ENCODE measurements at regions not wholly inside any gene's neighbourhood (a gene's known extent, or its start where the extent isn't known, plus 50 kb on each side); places are given as distances from the start of the nearest gene placed in this dataset.

DNA sequence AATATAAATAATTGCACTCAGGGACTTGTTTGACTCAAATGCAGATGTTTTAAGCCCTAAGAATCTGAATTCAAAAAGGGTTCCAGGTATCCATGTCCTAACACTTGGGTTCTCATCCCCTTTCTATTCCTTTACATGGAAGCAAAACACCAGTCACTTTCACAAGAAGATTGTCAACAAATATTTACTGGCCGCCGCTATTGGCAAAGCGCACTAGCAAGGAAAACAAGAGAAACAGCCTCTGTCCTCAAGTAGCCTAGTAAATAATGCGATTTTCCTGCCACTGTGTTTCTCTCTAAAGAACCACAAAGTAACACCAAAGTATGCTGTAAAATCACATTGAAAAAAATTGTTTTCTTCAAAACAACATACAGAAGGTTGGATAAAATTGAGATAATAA lies 66.7 kb upstream of the EZH2 start:
- H3K4me1 ChIP-seq (ENCODE audit: control insufficient read depth in 1 of 2, insufficient read depth in 1 of 2, low read depth in 1 of 2, low read length in 1 of 2) = no peaks in the 10 kb centered on the region
- H3K27ac ChIP-seq = no peak overlapping the region
- TF ChIP-seq, protein P1, sequence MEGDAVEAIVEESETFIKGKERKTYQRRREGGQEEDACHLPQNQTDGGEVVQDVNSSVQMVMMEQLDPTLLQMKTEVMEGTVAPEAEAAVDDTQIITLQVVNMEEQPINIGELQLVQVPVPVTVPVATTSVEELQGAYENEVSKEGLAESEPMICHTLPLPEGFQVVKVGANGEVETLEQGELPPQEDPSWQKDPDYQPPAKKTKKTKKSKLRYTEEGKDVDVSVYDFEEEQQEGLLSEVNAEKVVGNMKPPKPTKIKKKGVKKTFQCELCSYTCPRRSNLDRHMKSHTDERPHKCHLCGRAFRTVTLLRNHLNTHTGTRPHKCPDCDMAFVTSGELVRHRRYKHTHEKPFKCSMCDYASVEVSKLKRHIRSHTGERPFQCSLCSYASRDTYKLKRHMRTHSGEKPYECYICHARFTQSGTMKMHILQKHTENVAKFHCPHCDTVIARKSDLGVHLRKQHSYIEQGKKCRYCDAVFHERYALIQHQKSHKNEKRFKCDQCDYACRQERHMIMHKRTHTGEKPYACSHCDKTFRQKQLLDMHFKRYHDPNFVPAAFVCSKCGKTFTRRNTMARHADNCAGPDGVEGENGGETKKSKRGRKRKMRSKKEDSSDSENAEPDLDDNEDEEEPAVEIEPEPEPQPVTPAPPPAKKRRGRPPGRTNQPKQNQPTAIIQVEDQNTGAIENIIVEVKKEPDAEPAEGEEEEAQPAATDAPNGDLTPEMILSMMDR (IDR thresholded peaks at IDR 0.05) = no peak
- H3K36me3 ChIP-seq = no peaks in the 10 kb centered on the region
- no peak overlapping the region for H3K4me3 ChIP-seq (ENCODE audit: low read depth in 1 of 2, low read length in 1 of 2)
- no peaks in the 10 kb centered on the region for H3K9me3 ChIP-seq
- no peaks in the 10 kb centered on the region for H3K27me3 ChIP-seq

DNA sequence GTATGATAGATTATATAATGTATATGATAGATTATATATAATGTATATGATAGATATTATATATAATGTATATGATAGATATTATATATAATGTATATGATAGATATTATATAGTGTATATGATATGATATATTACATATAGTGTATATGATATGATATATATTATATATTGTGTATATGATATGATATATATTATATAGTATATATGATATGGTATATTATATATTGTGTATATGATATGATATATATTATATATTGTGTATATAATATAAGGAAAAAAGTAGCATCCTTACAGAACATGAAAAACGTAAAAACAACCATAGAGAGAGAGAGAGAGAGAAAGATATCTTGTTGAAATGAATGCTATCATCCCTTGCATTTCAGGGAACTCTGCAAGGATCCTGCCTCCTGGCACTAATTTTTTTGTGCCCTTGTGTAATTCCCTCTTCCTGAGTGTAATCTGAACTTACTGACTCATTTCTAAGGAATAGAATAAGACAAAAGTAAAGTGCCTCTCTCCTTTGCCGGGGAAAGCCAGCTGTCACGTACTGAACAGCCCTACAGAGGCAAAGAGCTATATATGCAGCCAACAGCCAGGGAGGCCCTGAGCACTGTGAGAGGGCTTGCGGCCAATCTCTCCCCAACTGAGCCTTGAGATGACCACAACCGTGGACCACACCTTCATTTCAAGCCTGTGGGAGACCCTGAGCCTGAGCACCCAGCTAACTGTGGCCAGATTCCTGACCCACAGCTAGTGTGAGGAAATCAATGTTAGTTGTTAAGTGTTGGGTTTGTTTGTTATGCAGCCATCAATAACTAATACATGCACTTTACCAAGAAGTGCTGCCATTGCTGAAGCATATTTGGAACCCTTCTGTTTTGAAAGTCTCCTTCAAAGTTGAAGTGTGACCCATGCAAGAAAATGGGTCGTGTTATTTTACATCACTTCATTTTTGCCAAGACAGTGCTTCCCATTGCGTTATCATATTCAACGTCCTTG lies 61.1 kb upstream of the EZH2 start:
- Histone ChIP-seq H3K36me3 (no peaks in the 10 kb centered on the region), H3K27ac (no peak overlapping the region), H3K27me3 (no peaks in the 10 kb centered on the region), H3K4me3 (ENCODE audit: low read depth in 1 of 2, low read length in 1 of 2) (no peak overlapping the region), H3K4me1 (ENCODE audit: control insufficient read depth in 1 of 2, insufficient read depth in 1 of 2, low read depth in 1 of 2, low read length in 1 of 2) (peaks cover 13 to 20% of the 10 kb centered on the region in 2 experiments), H3K9me3 (no peaks in the 10 kb centered on the region)
- TF ChIP-seq, protein P1 (IDR thresholded peaks at IDR 0.05) = no peak

DNA sequence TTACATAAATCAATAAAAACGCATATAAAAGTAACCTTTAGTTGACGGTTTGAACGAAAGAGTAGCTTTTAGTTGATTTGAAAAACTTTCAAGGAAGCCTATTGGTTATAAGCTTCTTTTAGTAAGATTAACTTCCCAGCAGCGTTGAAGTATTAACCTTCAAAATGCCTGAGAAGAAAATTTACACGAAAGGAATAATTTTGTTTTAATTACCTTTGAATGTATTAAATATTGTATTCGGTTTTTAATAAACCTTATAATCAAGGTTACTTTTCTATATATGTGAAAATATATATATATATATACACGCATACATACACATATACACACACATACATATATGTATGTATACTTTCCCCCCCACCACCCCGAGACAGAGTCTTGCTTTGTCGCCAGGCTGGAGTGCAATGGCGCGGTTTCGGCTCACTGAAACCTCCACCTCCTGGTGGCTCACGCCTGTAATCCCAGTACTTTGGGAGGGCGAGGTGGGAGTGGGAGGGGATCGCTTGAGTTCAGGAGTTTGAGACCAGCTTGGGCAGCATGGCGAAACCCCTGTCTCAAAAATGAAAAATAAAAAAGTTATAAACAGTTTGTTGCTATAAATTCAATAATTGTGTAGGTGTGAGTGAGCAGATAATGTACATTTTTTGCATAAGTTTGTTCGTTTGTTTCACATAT lies 57.6 kb upstream of the EZH2 start:
- peak overlapping the region; percentile 21 for H3K27ac ChIP-seq
- TF ChIP-seq, protein P1 (IDR thresholded peaks at IDR 0.05) = no peak
- peaks cover 14 to 22% of the 10 kb centered on the region in 2 experiments for H3K4me1 ChIP-seq (ENCODE audit: control insufficient read depth in 1 of 2, insufficient read depth in 1 of 2, low read depth in 1 of 2, low read length in 1 of 2)
- H3K9me3 ChIP-seq = no peaks in the 10 kb centered on the region
- peak overlapping the region; percentile 63 to 65 for H3K4me3 ChIP-seq (ENCODE audit: low read depth in 1 of 2, low read length in 1 of 2)
- no peaks in the 10 kb centered on the region for H3K36me3 ChIP-seq
- no peaks in the 10 kb centered on the region for H3K27me3 ChIP-seq

DNA sequence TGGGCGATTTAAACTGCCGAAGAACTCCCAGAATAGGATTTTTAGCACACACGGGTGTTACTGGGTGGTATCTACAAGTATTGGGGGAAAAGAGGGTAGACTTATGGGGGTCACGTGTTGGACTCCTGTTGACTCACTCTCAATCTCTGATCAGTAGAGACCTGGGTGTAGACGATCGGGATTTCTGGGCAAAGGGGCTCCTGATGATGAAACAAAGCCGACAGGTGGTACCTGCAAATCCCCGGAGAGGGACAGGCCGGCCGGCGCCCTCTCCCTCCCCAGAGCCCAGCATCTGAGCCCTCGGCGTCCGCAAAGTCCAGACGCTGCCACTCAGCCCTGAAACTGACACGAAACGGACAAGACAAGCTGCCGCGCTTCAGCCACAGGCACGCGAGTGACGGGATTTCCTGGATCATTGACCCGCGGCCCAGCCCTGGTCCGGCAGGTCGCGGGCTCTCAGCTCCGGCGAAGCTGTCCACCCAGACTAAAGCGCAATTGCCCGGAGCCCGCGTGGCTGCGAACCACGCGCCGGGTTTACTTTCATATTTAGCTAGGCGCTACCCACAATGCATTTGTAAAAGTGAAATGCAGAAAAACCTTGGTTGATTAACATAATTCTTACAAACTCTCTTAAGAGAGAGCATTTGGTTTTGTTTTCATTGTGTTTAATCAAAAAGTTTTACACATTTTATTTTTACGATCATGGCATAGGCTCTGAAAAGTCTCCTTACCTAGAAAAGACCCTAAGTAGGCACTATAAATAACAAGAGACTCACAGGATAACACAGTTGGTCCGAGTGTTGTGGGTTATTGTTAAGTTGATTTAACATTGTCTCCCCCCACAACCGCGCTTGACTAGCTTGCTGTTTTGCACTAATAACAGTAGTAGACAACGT lies 56.9 kb upstream of the EZH2 start:
- Histone ChIP-seq H3K4me3 (ENCODE audit: low read depth in 1 of 2, low read length in 1 of 2) (peak overlapping the region; percentile 63 to 65), H3K27ac (peak overlapping the region; percentile 21), H3K27me3 (no peaks in the 10 kb centered on the region), H3K9me3 (no peaks in the 10 kb centered on the region), H3K36me3 (no peaks in the 10 kb centered on the region), H3K4me1 (ENCODE audit: control insufficient read depth in 1 of 2, insufficient read depth in 1 of 2, low read depth in 1 of 2, low read length in 1 of 2) (peaks cover 14 to 22% of the 10 kb centered on the region in 2 experiments)
- TF ChIP-seq, protein P1 (IDR thresholded peaks at IDR 0.05) = no peak

DNA sequence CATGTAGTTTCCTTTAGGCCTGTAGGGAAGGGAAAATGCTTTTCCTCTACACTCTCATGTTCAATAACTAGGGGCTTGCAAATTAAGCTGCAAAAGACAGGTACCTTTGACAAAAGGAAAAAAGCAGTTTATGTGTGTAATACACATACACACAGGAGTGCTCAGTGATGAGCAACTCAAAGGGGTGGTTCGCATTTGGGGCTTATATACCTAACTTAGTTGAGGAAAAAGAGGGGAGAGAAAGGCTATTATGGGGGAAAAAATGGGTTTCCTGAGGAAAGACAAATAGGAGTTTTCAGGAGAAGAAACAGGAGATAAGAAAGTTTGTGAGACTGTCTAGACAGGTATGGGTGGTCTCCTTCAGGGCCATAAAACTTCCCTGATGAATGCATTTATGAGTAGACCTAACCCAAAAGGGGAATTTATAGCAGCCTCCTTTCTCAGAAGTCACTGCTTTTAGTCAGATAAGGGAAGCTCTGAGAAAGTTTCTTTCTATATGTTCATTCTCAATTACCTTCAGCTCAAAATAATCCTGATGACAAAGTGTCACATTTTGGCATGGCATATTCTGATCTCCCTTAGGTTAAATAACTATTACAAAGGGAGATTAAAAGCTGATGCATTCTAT lies 55.2 kb upstream of the EZH2 start:
- Histone ChIP-seq H3K4me1 (ENCODE audit: control insufficient read depth in 1 of 2, insufficient read depth in 1 of 2, low read depth in 1 of 2, low read length in 1 of 2) (peaks cover 14 to 22% of the 10 kb centered on the region in 2 experiments), H3K27ac (no peak overlapping the region), H3K36me3 (no peaks in the 10 kb centered on the region), H3K9me3 (no peaks in the 10 kb centered on the region), H3K4me3 (ENCODE audit: low read depth in 1 of 2, low read length in 1 of 2) (no peak overlapping the region), H3K27me3 (no peaks in the 10 kb centered on the region)
- TF ChIP-seq, protein P1 (IDR thresholded peaks at IDR 0.05) = no peak
